HK-2 (cell line): ENCODE measurements at regions not wholly inside any gene's neighbourhood (a gene's known extent, or its start where the extent isn't known, plus 50 kb on each side); places are given as distances from the start of the nearest gene placed in this dataset.
A peak's percentile ranks its signal among the peaks of the same experiment; 100 is the strongest.
"Not testable (repeated sequence)": the region's sequence is repeated elsewhere in the genome, so short reads cannot be mapped to it uniquely, and the experiment has no call there.

Experiments
- DNase-seq: peaks from one replicate; pipeline ENCODE4 v3.0.0-alpha.2; 2018; ENCODE audit not compliant: unreplicated experiment

- not testable (repeated sequence) for DNase-seq
These were observed 602.9 kb downstream of the RPIA start for GRCh38 chr2:89294335-89294734.

- not testable (repeated sequence) for DNase-seq
These were observed 605.4 kb downstream of the RPIA start for GRCh38 chr2:89296820-89297398.

DNA sequence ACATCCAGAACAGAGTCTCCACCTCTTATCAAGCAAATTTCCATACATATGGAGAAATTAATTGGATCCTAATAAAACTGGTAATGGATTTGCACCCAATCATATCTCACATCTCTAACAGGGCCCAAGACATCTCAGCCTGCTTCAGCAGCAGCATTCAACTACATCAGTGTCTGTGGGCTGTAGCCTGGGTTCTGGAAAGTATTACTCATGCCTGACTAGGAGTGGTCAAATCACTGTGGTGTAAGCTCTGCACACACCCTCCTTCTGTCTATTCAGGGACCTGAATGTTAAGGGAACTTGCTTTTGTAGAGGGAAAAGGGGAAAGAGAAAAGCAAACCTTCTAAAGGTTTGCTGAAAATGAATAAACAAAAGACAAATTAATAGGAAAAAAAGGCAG lies 607.7 kb downstream of the RPIA start:
- not testable (repeated sequence) for DNase-seq

GRCh38 chr2:89305623-89306022 lies 614.1 kb downstream of the RPIA start:
- DNase-seq = not testable (repeated sequence)

GRCh38 chr2:89306869-89307637 lies 615.6 kb downstream of the RPIA start:
- DNase-seq = not testable (repeated sequence)

GRCh38 chr2:89318990-89319389 lies 627.5 kb downstream of the RPIA start:
- not testable (repeated sequence) for DNase-seq

DNA sequence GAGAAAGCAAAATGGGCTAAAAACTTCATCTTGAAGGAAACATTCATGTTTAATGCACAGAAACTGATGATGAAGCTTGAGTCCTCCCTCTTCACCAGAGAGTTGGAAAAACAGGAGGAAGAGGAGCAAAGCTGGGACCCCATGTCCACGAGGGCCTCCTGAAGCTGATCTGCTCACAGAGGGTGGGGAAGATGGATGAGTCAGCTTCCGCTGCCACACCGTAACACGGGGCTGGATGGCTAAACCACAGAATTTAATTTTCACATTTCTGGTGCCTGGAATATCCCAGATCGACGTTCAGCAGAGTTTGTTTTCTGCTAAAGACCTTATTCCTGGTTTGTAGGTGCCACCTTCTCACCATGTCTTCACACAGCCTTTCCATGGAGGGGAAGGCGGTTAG lies 634.4 kb downstream of the RPIA start:
- DNase-seq = not testable (repeated sequence)

DNA sequence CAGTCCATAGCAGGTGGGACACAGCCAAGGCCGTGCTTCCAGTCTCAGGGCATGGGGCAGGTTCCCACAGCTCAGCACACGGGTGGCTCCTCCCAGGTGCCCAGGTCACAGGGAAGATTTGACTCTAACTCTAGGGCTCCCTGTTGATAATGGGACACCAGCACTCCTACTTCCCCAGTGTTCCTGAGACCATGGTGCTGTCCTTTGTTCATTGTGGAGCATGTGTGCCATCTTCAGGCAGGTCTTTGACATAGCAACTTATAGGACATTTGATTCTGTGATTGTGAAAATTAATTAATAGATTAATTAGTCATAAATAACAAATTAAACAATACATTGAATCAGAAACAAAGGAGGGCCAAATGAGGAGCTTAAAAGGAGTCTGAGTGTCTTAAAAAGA lies 635.0 kb downstream of the RPIA start:
- peak; percentile 0 for DNase-seq

GRCh38 chr2:89328790-89329189 lies 637.3 kb downstream of the RPIA start:
- DNase-seq = not testable (repeated sequence)
